Mucosa of descending colon (tissue), 3 donors: ENCODE measurements at regions not wholly inside any gene's neighbourhood (a gene's known extent, or its start where the extent isn't known, plus 50 kb on each side); places are given as distances from the start of the nearest gene placed in this dataset.

ENCODE experiments used
- ATAC-seq: fragments of 200-7000 bp; cut with Tn5 transposase; one replicate; pipeline ENCODE4 v1.9.1; 2020; ENCODE audit warnings: mild to moderate bottlenecking, moderate library complexity
- DNase-seq, 3 donors: peaks; one replicate each; pipeline ENCODE4 v3.0.0-alpha.2; 2020
- H3K36me3 ChIP-seq: fragments of 200-600 bp; one replicate; pipeline ENCODE4 v1.8.0; 2021; ENCODE audit warnings: low read depth, mild to moderate bottlenecking
- H3K4me1 ChIP-seq: fragments of 200-600 bp; one replicate; pipeline ENCODE4 v1.8.0; 2021; ENCODE audit warnings: low read depth, mild to moderate bottlenecking
- H3K4me3 ChIP-seq: fragments of 200-600 bp; one replicate; pipeline ENCODE4 v1.8.0; 2021; ENCODE audit warnings: mild to moderate bottlenecking
- H3K9me3 ChIP-seq: fragments of 200-600 bp; one replicate; pipeline ENCODE4 v1.8.0; 2021; ENCODE audit warnings: mild to moderate bottlenecking
- intact Hi-C, 2 donors: fragments of 100-400 bp; cut with DNase I in 1 of 2; cut with micrococcal nuclease in 1 of 2; formaldehyde crosslinking; loops; one replicate each; pipeline versions ENCODE4 v1.11.0 to v1.11.1; 2022; cut with DNase I, micrococcal nuclease
- TF ChIP-seq, protein P1 (sequence below): fragments of 200-600 bp; IDR thresholded peaks from one replicate; pipeline ENCODE4 v1.8.0; 2022; ENCODE audit warnings: antibody characterized with exemption, mild to moderate bottlenecking
- donor health status: DM: no; HTN: no; CAD: no; lungs with moderate emphysema.
- donor health status: DM: no; HTN: no; CAD: no.
- donor health status: DM: no; HTN: yes; CAD: no.

DNA sequence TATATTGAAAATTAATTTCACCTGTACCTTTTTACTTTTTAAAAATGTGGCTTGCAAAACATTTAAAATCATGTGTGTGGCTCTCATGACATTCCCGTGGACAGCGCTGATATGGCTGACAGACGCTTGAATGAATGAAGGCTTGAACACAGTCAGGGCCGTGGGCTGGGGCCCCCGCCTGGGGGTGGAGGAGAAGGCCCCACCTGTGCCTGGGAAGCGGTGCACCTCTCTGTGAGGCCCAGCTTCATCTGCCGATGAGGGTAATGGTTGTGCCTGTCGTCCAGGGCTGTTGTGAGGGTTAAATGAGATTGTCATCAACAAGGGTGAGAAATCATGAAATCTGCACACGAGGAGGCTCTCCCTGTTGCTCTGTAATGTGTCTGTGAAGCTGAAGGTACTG is 85.9 kb upstream of the PRR23E start:
- DNase-seq (no peak), ATAC-seq (no peak)
- intact Hi-C loops: no loop called here
- no peaks in the 10 kb centered on the region for H3K4me1 ChIP-seq
- TF ChIP-seq, protein P1, sequence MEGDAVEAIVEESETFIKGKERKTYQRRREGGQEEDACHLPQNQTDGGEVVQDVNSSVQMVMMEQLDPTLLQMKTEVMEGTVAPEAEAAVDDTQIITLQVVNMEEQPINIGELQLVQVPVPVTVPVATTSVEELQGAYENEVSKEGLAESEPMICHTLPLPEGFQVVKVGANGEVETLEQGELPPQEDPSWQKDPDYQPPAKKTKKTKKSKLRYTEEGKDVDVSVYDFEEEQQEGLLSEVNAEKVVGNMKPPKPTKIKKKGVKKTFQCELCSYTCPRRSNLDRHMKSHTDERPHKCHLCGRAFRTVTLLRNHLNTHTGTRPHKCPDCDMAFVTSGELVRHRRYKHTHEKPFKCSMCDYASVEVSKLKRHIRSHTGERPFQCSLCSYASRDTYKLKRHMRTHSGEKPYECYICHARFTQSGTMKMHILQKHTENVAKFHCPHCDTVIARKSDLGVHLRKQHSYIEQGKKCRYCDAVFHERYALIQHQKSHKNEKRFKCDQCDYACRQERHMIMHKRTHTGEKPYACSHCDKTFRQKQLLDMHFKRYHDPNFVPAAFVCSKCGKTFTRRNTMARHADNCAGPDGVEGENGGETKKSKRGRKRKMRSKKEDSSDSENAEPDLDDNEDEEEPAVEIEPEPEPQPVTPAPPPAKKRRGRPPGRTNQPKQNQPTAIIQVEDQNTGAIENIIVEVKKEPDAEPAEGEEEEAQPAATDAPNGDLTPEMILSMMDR: no peak
- H3K9me3 ChIP-seq: no peaks in the 10 kb centered on the region
- no peak overlapping the region for H3K4me3 ChIP-seq
- no peaks in the 10 kb centered on the region for H3K36me3 ChIP-seq

DNA sequence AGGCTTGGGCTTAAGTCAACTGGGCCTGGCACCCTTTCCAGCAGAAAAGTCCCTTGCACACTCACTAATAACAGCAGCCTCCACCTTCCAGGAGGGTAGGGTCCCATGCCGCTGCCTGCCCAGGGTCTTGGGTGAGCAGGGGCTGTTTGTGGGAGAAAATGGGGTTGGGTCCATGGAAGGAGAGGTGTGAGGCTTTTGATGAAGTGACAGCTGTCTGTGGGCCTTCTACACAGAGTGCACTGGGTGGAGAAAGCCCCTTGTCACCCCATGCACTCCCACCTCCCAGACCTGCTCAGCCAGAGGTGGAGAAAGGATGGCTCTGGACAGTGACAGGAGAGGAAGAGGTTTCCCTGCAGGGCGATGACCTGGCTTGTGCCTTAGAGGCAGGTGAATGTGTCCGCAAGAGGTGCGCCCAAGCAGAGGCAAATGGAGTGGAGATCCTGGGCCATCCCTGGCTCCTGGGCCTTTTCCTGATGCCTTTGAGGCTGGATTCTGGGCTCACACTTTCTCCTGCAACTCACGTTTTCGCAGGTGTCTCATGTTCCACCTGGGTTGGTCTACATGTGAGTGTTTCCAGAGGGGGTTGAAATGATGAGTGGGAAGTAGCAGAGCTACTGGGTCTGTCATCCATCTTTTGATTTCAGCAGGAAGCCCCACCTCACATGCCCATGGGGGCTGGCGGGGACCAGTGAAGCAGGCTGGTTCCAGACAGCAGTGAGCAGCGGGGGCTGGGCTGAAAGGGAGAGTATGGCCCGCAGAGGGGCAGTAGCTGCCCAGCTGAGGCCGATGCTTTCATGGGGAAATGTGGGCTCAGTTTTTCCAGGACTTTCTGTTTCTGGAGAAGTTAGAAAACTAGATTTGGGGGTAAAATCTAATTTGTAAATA is 85.2 kb upstream of the PRR23E start:
- H3K4me1 ChIP-seq: no peaks in the 10 kb centered on the region
- TF ChIP-seq, protein P1: no peak
- peaks cover 7% of the 10 kb centered on the region for H3K9me3 ChIP-seq
- ATAC-seq (no peak), DNase-seq (no peak)
- H3K4me3 ChIP-seq: no peak overlapping the region
- intact Hi-C loops: no loop called here
- no peaks in the 10 kb centered on the region for H3K36me3 ChIP-seq

DNA sequence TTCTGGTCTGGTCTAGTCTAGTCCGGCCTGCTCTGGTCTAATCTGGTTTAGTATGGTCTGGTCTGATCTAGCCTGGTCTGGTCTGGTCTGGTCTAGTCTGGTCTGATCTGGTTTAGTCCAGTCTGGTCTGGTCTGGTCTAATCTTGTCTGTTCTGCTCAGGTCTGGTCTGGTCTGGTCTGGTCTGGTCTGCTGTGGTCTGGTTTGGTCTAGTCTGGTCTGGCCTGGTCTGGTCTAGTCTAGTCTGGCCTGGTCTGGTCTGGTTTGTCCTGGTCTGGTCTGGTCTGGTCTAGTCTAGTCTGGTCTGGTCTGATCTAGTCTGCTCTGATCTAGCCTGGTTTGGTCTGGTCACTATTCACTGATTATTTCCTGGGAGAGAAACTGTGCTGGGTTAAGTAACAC is 84.1 kb upstream of the PRR23E start:
- Histone ChIP-seq H3K36me3 (no peaks in the 10 kb centered on the region), H3K4me3 (no peak overlapping the region), H3K9me3 (peaks cover 10% of the 10 kb centered on the region), H3K4me1 (no peaks in the 10 kb centered on the region)
- TF ChIP-seq, protein P1: no peak
- DNase-seq: no peak
- ATAC-seq: no peak
- intact Hi-C loops: no loop called here

DNA sequence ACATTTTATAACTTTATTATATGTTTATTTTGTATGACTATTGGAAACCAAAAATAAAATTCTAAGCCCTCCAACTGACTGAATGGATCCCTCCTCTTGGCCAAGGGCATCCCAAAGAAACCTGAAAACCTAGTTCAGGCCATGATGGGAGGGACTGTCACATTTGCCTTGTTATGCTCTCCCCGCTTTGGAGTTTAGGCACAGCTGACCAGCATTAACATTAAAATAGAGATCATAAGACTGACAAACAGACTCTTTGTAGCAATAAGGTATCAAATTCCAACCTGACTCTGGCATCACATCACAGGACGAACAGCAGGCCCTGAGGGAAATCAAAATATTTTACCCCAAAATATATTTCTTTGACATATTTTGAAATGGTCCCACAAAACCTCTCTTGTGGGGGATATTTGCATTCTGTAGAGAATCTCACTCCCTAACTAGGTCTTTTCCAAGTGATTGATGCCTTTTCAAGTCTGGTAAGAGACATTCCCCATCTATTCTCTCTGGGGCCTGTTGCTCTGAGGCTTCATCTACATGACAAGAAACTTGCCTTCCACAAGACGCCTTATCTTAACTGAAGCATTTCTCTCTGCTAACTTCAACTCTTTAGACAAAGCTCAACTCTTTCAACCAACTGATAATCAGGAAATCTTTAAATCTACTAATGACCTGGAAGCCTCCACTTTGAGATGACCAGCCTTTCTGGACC is 81.8 kb upstream of the PRR23E start:
- ATAC-seq: no peak
- DNase-seq: no peak
- no peaks in the 10 kb centered on the region for H3K4me1 ChIP-seq
- no peak overlapping the region for H3K4me3 ChIP-seq
- peaks cover 10% of the 10 kb centered on the region for H3K9me3 ChIP-seq
- TF ChIP-seq, protein P1: no peak
- intact Hi-C loops: no loop called here
- H3K36me3 ChIP-seq: no peaks in the 10 kb centered on the region

DNA sequence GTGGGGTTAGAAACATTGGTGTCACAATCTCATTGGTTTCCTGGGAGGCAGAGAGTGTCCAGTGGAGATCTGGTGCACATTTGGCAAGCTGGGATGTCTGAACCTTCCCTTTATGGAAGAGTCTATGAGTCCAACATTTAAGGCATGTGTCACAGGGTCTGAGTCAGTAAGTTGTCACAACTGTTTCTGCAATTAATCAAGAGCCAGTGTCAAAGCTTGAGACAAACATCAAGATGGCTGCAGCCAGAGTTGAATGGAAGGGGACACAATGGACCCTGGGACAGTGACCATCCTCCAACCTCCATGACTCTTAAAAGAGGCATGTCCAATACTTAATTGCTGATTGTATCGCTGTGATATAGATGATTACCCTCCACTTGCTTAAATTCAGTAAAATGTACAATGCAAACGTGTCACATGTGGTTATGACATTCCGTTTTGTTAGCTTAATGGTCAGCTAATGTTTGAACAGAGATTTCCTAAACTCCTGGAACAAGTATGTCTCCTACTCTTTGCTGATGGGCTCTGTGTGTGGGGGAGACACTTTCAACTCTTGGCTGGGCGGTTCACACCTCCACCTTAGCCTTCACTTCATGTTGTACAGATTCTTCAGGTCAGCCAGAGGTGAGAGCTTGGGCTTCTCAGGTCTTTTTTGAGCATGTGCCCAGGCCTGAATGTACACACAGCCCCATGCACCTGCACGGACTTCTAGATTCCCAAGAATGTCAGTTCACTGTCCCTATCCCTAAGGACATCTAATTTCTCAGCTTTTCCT is 79.9 kb upstream of the PRR23E start:
- intact Hi-C loops: no loop called here
- Histone ChIP-seq H3K4me1 (no peaks in the 10 kb centered on the region), H3K4me3 (no peak overlapping the region), H3K36me3 (no peaks in the 10 kb centered on the region), H3K9me3 (peaks cover 10% of the 10 kb centered on the region)
- DNase-seq (no peak), ATAC-seq (no peak)
- TF ChIP-seq, protein P1: no peak
